IMR-90 (cell line): ENCODE measurements at regions not wholly inside any gene's neighbourhood (a gene's known extent, or its start where the extent isn't known, plus 50 kb on each side); places are given as distances from the start of the nearest gene placed in this dataset.

Experiments
- BHLHE40 ChIP-seq: fragments of 150-350 bp; IDR thresholded peaks from 2 replicates; pipeline ENCODE4 v1.6.1; 2016; ENCODE audit warnings: mild to moderate bottlenecking, low read depth, low read length
- CHD1 ChIP-seq: IDR thresholded peaks from 2 replicates; pipeline ENCODE4 v1.6.1; 2012; ENCODE audit warnings: low read depth, low read length, improper control_type of control experiment
- MAZ ChIP-seq: IDR thresholded peaks from 2 replicates; pipeline ENCODE4 v1.6.1; 2012; ENCODE audit warnings: low read depth, mild to moderate bottlenecking, low read length, improper control_type of control experiment, moderate library complexity, borderline replicate concordance
- POLR2A ChIP-seq: IDR thresholded peaks from 2 replicates; pipeline ENCODE4 v1.6.1; 2012; ENCODE audit warnings: mild to moderate bottlenecking, low read depth, low read length
- TF ChIP-seq, protein P1 (sequence below): conservative IDR thresholded peaks from 2 replicates; pipeline ENCODE4 v1.5.1; 2012; ENCODE audit warnings: mild to moderate bottlenecking, low read depth, low read length, improper control_type of control experiment

DNA sequence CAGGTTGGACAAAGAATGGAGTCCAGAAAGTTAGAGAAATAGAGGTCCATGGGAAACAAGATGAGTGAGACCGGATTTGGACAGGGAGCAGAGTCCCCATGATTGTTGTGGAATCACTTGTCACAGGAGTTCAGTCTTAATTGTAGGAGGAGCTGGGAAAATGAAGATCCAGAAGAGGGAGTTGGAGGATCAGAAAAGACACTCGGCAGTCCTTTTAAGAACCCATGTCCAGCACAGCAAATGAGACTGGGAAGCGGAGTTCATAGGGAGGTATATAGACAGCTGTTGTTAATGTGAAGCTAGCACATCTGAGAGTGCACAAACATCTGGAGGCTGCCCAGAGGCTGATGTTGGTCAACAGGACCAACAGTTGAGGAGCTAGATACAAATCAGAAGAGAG, 111.4 kb upstream of the RXFP1 start:
- no peak for TF ChIP-seq MAZ
- TF ChIP-seq, protein P1, sequence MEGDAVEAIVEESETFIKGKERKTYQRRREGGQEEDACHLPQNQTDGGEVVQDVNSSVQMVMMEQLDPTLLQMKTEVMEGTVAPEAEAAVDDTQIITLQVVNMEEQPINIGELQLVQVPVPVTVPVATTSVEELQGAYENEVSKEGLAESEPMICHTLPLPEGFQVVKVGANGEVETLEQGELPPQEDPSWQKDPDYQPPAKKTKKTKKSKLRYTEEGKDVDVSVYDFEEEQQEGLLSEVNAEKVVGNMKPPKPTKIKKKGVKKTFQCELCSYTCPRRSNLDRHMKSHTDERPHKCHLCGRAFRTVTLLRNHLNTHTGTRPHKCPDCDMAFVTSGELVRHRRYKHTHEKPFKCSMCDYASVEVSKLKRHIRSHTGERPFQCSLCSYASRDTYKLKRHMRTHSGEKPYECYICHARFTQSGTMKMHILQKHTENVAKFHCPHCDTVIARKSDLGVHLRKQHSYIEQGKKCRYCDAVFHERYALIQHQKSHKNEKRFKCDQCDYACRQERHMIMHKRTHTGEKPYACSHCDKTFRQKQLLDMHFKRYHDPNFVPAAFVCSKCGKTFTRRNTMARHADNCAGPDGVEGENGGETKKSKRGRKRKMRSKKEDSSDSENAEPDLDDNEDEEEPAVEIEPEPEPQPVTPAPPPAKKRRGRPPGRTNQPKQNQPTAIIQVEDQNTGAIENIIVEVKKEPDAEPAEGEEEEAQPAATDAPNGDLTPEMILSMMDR = 0 out of 2 replicates have a peak, but pooled peaks have one; percentile 22
- no peak for TF ChIP-seq BHLHE40
- no peak for TF ChIP-seq CHD1
- TF ChIP-seq POLR2A = no peak
